ENCODE measurements at regions not wholly inside any gene's neighbourhood (a gene's known extent, or its start where the extent isn't known, plus 50 kb on each side); places are given as distances from the start of the nearest gene placed in this dataset.

GRCh38 chr22:48944751-48945620 lies 882.7 kb downstream of the BRD1 start:
- POLR2A ChIA-PET = no interaction called here
- no peak for DNase-seq (ENCODE audit: low read depth)
- no peak for TF ChIP-seq CTCF (IDR thresholded peaks at IDR 0.05; ENCODE audit: insufficient read depth, low read depth, low read length)
- Histone ChIP-seq H3K27me3 (ENCODE audit: control insufficient read depth, insufficient read depth, low read length) (no peaks in the 10 kb centered on the region), H3K36me3 (ENCODE audit: control insufficient read depth, insufficient read depth, low read length) (no peaks in the 10 kb centered on the region), H3K4me3 (ENCODE audit: low read depth, low read length) (no peak overlapping the region)
- CTCF ChIA-PET = no interaction called here

- TF ChIP-seq CTCF (IDR thresholded peaks at IDR 0.05; ENCODE audit: insufficient read depth, low read depth, low read length) = no peak
- ChIA-PET CTCF (no interaction called here), POLR2A (no interaction called here)
- H3K4me3 ChIP-seq (ENCODE audit: low read depth, low read length) = no peak overlapping the region
- no peak for DNase-seq (ENCODE audit: low read depth)
- no peaks in the 10 kb centered on the region for H3K27me3 ChIP-seq (ENCODE audit: control insufficient read depth, insufficient read depth, low read length)
- no peaks in the 10 kb centered on the region for H3K36me3 ChIP-seq (ENCODE audit: control insufficient read depth, insufficient read depth, low read length)
Observed at GRCh38 chr22:48944433-48944750, 883.3 kb downstream of the BRD1 start.

GRCh38 chr22:48943567-48944432 lies 883.9 kb downstream of the BRD1 start:
- no peak for TF ChIP-seq CTCF (IDR thresholded peaks at IDR 0.05; ENCODE audit: insufficient read depth, low read depth, low read length)
- ChIA-PET CTCF (no interaction called here), POLR2A (no interaction called here)
- no peaks in the 10 kb centered on the region for H3K36me3 ChIP-seq (ENCODE audit: control insufficient read depth, insufficient read depth, low read length)
- DNase-seq (ENCODE audit: low read depth) = no peak
- no peak overlapping the region for H3K4me3 ChIP-seq (ENCODE audit: low read depth, low read length)
- H3K27me3 ChIP-seq (ENCODE audit: control insufficient read depth, insufficient read depth, low read length) = no peaks in the 10 kb centered on the region

GRCh38 chr22:48942698-48943566 lies 884.7 kb downstream of the BRD1 start:
- Histone ChIP-seq H3K4me3 (ENCODE audit: low read depth, low read length) (no peak overlapping the region), H3K27me3 (ENCODE audit: control insufficient read depth, insufficient read depth, low read length) (no peaks in the 10 kb centered on the region), H3K36me3 (ENCODE audit: control insufficient read depth, insufficient read depth, low read length) (no peaks in the 10 kb centered on the region)
- CTCF ChIA-PET = no interaction called here
- DNase-seq (ENCODE audit: low read depth) = no peak
- no peak for TF ChIP-seq CTCF (IDR thresholded peaks at IDR 0.05; ENCODE audit: insufficient read depth, low read depth, low read length)
- POLR2A ChIA-PET = no interaction called here

Data from BJ (cell line).